HG02884 (cell line): ENCODE measurements at regions not wholly inside any gene's neighbourhood (a gene's known extent, or its start where the extent isn't known, plus 50 kb on each side); places are given as distances from the start of the nearest gene placed in this dataset.
A peak's percentile ranks its signal among the peaks of the same experiment; 100 is the strongest.

ENCODE experiments used
- ATAC-seq: cut with Tn5 transposase; IDR thresholded peaks from one replicate; pipeline ENCODE4 v1.9.1; 2021; ENCODE audit warnings: mild to moderate bottlenecking, moderate library complexity; ENCODE audit not compliant: unreplicated experiment

GRCh38 chr20:11195899-11196558 lies 522.2 kb upstream of the JAG1 start:
- ATAC-seq: no peak

GRCh38 chr20:11197851-11198250 lies 524.1 kb upstream of the JAG1 start:
- ATAC-seq: no peak

- ATAC-seq: no peak
Measured at GRCh38 chr20:11200423-11200822, 526.6 kb upstream of the JAG1 start.

GRCh38 chr20:11204926-11205768 lies 531.3 kb upstream of the JAG1 start:
- peak; percentile 88 for ATAC-seq

GRCh38 chr20:11205769-11206362 lies 532.1 kb upstream of the JAG1 start:
- no peak for ATAC-seq

- ATAC-seq: no peak
Measured at GRCh38 chr20:11207749-11208502, 534.1 kb upstream of the JAG1 start.

GRCh38 chr20:11210611-11211010 lies 536.8 kb upstream of the JAG1 start:
- ATAC-seq: no peak

- ATAC-seq: no peak
Measured at GRCh38 chr20:11212272-11212671, 538.5 kb upstream of the JAG1 start.

- ATAC-seq: no peak
Measured at GRCh38 chr20:11212902-11213301, 539.1 kb upstream of the JAG1 start.

GRCh38 chr20:11214256-11214840 lies 540.5 kb upstream of the JAG1 start:
- ATAC-seq: no peak

GRCh38 chr20:11216451-11217314 lies 542.9 kb upstream of the JAG1 start:
- ATAC-seq: no peak

GRCh38 chr20:11217326-11218172 lies 543.8 kb upstream of the JAG1 start:
- no peak for ATAC-seq

GRCh38 chr20:11218173-11218680 lies 544.4 kb upstream of the JAG1 start:
- no peak for ATAC-seq

GRCh38 chr20:11219192-11219591 lies 545.4 kb upstream of the JAG1 start:
- ATAC-seq: peak; percentile 50

- ATAC-seq: no peak
Measured at GRCh38 chr20:11221046-11221445, 547.2 kb upstream of the JAG1 start.

- ATAC-seq: no peak
Measured at GRCh38 chr20:11222243-11222642, 548.4 kb upstream of the JAG1 start.

GRCh38 chr20:11227602-11228001 lies 553.8 kb upstream of the JAG1 start:
- no peak for ATAC-seq

GRCh38 chr20:11229772-11230171 lies 556.0 kb upstream of the JAG1 start:
- no peak for ATAC-seq

GRCh38 chr20:11230999-11231398 lies 557.2 kb upstream of the JAG1 start:
- ATAC-seq: no peak
